ENCODE measurements at regions not wholly inside any gene's neighbourhood (a gene's known extent, or its start where the extent isn't known, plus 50 kb on each side); places are given as distances from the start of the nearest gene placed in this dataset.

GRCh38 chr13:83577183-83577582 lies 305.1 kb downstream of the SLITRK1 start:
- DNase-seq, result no peak

- no peak for DNase-seq
Observed at GRCh38 chr13:83568019-83568418, 314.3 kb downstream of the SLITRK1 start.

- no peak for DNase-seq
Observed at GRCh38 chr13:83563499-83563898, 318.8 kb downstream of the SLITRK1 start.

- no peak for DNase-seq
Observed at GRCh38 chr13:83557845-83558244, 324.4 kb downstream of the SLITRK1 start.

- DNase-seq, result no peak
Observed at GRCh38 chr13:83549671-83550070, 332.6 kb downstream of the SLITRK1 start.

- DNase-seq, result no peak
Observed at GRCh38 chr13:83547043-83547442, 335.2 kb downstream of the SLITRK1 start.

- no peak for DNase-seq
Observed at GRCh38 chr13:83546476-83546875, 335.8 kb downstream of the SLITRK1 start.

GRCh38 chr13:83538636-83539035 lies 343.6 kb downstream of the SLITRK1 start:
- no peak for DNase-seq

- no peak for DNase-seq
Observed at GRCh38 chr13:83536941-83537340, 345.3 kb downstream of the SLITRK1 start.

GRCh38 chr13:83536153-83536552 lies 346.1 kb downstream of the SLITRK1 start:
- DNase-seq, result no peak

- DNase-seq, result no peak
Observed at GRCh38 chr13:83532809-83533208, 349.5 kb downstream of the SLITRK1 start.

GRCh38 chr13:83531022-83531421 lies 351.3 kb downstream of the SLITRK1 start:
- DNase-seq, result no peak

GRCh38 chr13:83516781-83517180 lies 365.5 kb downstream of the SLITRK1 start:
- DNase-seq, result no peak

- DNase-seq, result no peak
Observed at GRCh38 chr13:83515268-83516015, 366.8 kb downstream of the SLITRK1 start.

GRCh38 chr13:83508771-83509301 lies 373.4 kb downstream of the SLITRK1 start:
- DNase-seq, result no peak

- DNase-seq, result no peak
Observed at GRCh38 chr13:83503424-83503823, 378.9 kb downstream of the SLITRK1 start.

GRCh38 chr13:83499286-83499685 lies 383.0 kb downstream of the SLITRK1 start:
- DNase-seq, result no peak

GRCh38 chr13:83498481-83499190 lies 383.6 kb downstream of the SLITRK1 start:
- no peak for DNase-seq

GRCh38 chr13:83498045-83498444 lies 384.2 kb downstream of the SLITRK1 start:
- no peak for DNase-seq

GRCh38 chr13:83496501-83496900 lies 385.8 kb downstream of the SLITRK1 start:
- DNase-seq, result no peak

- no peak for DNase-seq
Observed at GRCh38 chr13:83485101-83485500, 397.2 kb downstream of the SLITRK1 start.

GRCh38 chr13:83471011-83471410 lies 411.3 kb downstream of the SLITRK1 start:
- no peak for DNase-seq

- DNase-seq, result no peak
Observed at GRCh38 chr13:83470133-83470797, 412.0 kb downstream of the SLITRK1 start.

GRCh38 chr13:83453723-83454122 lies 428.6 kb downstream of the SLITRK1 start:
- no peak for DNase-seq
